ENCODE measurements at regions not wholly inside any gene's neighbourhood (a gene's known extent, or its start where the extent isn't known, plus 50 kb on each side); places are given as distances from the start of the nearest gene placed in this dataset.
"Not testable (repeated sequence)": the region's sequence is repeated elsewhere in the genome, so short reads cannot be mapped to it uniquely, and the experiment has no call there.

GRCh38 chr7:67857698-67858097 is 861.1 kb downstream of the TYW1 start:
- no peak for DNase-seq

GRCh38 chr7:67858931-67859330 is 862.3 kb downstream of the TYW1 start:
- no peak for DNase-seq

- DNase-seq = no peak
These were observed 867.3 kb downstream of the TYW1 start for GRCh38 chr7:67863911-67864310.

- no peak for DNase-seq
These were observed 869.4 kb downstream of the TYW1 start for GRCh38 chr7:67866054-67866453.

- DNase-seq = no peak
These were observed 870.2 kb downstream of the TYW1 start for GRCh38 chr7:67866812-67867211.

GRCh38 chr7:67870396-67870795 is 873.8 kb downstream of the TYW1 start:
- no peak for DNase-seq

- DNase-seq = no peak
These were observed 878.9 kb downstream of the TYW1 start for GRCh38 chr7:67875558-67875957.

- no peak for DNase-seq
These were observed 882.2 kb downstream of the TYW1 start for GRCh38 chr7:67878808-67879207.

- no peak for DNase-seq
These were observed 886.2 kb downstream of the TYW1 start for GRCh38 chr7:67882843-67883242.

- DNase-seq = no peak
These were observed 893.7 kb downstream of the TYW1 start for GRCh38 chr7:67890316-67890715.

GRCh38 chr7:67894746-67895145 is 898.1 kb downstream of the TYW1 start:
- DNase-seq = no peak

- no peak for DNase-seq
These were observed 900.1 kb downstream of the TYW1 start for GRCh38 chr7:67896721-67897120.

GRCh38 chr7:67900456-67900855 is 903.8 kb downstream of the TYW1 start:
- no peak for DNase-seq

- no peak for DNase-seq
These were observed 905.3 kb downstream of the TYW1 start for GRCh38 chr7:67901808-67902480.

GRCh38 chr7:67907792-67908191 is 911.2 kb downstream of the TYW1 start:
- DNase-seq = no peak

- no peak for DNase-seq
These were observed 915.8 kb downstream of the TYW1 start for GRCh38 chr7:67912437-67912836.

GRCh38 chr7:67913604-67914003 is 917.0 kb downstream of the TYW1 start:
- DNase-seq = no peak

- DNase-seq = not testable (repeated sequence)
These were observed 919.5 kb downstream of the TYW1 start for GRCh38 chr7:67916111-67916510.

GRCh38 chr7:67916571-67917436 is 920.2 kb downstream of the TYW1 start:
- peak; percentile 2 for DNase-seq

- no peak for DNase-seq
These were observed 920.8 kb downstream of the TYW1 start for GRCh38 chr7:67917437-67917755.

- no peak for DNase-seq
These were observed 921.5 kb downstream of the TYW1 start for GRCh38 chr7:67918158-67918557.

- DNase-seq = no peak
These were observed 926.7 kb downstream of the TYW1 start for GRCh38 chr7:67923286-67923685.

GRCh38 chr7:67928141-67928540 is 931.5 kb downstream of the TYW1 start:
- DNase-seq = no peak

- not testable (repeated sequence) for DNase-seq
These were observed 939.8 kb downstream of the TYW1 start for GRCh38 chr7:67936447-67936846.

- no peak for DNase-seq
These were observed 943.8 kb downstream of the TYW1 start for GRCh38 chr7:67940400-67940799.

Measured in NCI-H146 (cell line).